SK-MEL-5 (cell line): ENCODE measurements at regions not wholly inside any gene's neighbourhood (a gene's known extent, or its start where the extent isn't known, plus 50 kb on each side); places are given as distances from the start of the nearest gene placed in this dataset.
"Not testable (repeated sequence)": the region's sequence is repeated elsewhere in the genome, so short reads cannot be mapped to it uniquely, and the experiment has no call there.

Source experiments
- DNase-seq: peaks from one replicate; pipeline ENCODE4 v3.0.0-alpha.2; 2016; ENCODE audit warnings: low read depth, low spot score
- in situ Hi-C: cut with HindIII; loops from 2 replicates; pipeline ENCODE4 v1.10.0; 2016; ENCODE audit warnings: low sequenced_read_pairs, high pct_unique_total_duplicates, low pct_unique_long_range_greater_than_20kb

DNA sequence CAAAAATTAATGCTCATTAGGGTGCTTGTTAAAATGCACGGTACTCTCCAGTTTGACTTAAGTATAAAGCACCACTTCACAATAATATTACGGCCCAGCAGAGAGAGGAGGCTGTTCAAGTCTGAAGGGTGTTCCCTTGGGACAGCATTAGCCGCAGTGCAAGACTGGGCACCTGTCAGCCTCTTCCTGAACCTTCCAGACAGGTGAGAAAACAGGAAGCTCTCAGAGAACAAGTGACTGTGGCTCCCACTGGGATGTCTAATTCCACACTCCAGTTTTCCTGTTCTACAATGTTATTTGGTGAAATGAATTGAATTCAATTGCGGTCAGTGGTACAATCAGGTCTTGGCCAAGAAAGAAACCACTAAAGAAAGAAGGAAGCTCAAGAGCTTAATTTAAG lies 414.4 kb downstream of the SMARCA1 start:
- in situ Hi-C loops: no loop called here
- no peak for DNase-seq

DNA sequence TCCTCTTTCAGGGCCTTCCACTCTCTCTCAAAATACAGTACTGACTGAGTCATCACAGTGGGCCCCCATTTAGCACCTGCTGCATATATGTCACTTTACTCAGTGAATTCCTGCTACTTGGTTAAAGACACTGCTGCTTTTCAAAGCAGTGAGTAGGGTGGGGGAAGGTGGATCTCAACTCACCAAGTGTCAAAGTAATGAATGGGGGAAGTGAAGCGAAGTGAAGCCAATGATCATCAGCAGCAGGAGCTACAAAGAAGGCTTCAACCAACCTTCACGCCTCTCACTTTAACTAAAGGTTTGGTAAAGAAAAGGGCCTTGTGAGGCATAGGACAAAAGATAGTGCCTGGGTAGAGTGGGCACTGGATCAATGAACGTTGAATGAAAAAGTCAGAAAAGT lies 424.1 kb downstream of the SMARCA1 start:
- in situ Hi-C loops: no loop called here

DNA sequence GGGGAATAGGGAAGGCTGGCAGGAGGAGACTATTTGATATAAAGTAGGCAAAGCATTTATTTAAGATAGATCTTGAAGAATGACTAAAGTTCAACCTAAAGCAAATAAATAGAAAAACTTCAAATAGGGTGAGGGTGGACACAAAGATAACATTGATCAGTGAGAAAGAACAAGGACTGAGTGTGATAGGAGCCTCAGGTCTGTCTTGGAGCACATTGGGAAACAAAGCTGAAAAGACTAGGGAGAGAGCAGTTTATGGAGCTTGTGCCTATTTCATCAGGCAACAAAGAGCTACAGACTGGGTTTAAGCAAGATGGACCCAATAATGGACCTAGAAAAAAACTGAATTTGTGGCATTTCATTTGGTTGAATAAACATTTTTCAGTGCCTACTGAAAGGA lies 425.6 kb downstream of the SMARCA1 start:
- DNase-seq: no peak
- in situ Hi-C loops: no loop called here

More for the DNA sequence above, 424.1 kb downstream of the SMARCA1 start:
- no peak for DNase-seq

DNA sequence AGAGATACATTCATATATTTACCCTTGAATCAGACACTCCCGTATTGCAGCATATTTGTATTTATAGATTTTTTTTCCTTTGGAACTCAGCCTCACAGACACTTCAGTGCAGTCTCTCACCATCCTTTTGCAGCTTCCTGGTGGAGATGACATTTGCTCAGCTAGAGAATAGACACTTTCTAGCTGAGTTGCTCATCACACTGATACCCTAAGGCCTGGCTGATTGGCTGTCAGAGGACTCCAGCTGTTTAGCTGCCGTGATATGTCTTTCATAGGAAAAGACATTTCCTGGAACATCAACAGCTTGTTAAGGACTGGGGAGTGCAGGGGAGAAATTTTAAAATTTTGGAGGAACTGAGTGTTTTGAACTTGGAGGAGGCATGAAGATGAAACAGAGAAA lies 429.6 kb downstream of the SMARCA1 start:
- no peak for DNase-seq
- in situ Hi-C loops: no loop called here

DNA sequence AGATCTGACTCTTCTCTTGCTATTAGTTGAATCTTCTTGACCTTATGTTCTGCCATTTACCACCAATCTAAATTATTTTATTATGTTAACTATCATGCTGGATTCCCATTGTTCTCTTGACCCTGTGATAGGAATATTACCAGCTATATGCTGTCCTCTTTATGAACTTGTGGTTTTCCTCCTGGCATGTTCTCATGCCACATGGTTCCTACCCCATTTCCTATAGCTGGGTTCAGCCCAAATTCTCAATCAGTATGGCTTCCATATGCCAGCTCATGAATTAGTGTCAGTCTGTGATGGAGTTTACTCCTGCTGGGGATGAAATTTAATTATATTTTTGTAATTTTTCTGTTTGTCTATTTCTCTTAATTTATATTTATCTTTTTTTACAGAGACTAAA lies 430.5 kb downstream of the SMARCA1 start:
- in situ Hi-C loops: no loop called here

DNA sequence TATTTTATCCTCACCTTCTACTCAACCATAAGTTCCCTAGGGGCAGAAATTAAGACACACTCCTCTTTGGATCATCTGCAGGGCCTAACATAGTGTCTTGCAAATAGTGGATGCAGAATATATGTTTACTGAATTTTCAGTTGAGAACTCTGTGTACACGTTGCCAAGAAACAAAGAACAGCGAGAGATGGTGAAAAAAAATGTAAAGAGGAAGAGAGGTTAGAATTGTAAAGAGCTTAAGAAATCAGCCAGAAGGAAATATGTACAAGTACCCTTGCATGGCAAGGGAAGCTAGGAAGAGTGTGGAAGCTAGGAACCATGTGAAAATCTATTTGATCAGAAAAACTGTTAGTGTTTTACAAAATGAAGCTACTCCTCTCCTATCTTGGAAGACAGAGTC lies 431.0 kb downstream of the SMARCA1 start:
- in situ Hi-C loops: no loop called here
- DNase-seq: no peak

More for the DNA sequence above, 430.5 kb downstream of the SMARCA1 start:
- no peak for DNase-seq

DNA sequence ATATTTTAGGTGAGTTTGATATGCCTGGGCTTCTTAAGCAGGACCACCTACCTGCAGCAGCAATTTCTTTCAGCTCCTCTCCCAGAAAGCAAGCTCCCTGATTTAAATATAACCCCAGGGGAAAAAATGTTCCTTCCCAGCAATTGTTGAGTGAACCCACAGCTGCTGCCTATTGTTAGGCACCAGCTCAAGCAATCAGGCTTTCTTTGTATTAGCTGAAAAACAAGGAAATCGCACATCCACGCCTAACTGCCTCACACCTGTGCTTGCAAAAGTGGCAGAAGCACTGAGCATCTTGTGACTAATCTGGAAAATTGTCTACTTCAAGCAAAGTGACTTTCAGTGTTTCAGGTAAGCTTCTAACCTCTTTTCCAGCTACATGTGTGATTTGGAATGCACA lies 432.2 kb downstream of the SMARCA1 start:
- in situ Hi-C loops: no loop called here
- no peak for DNase-seq

DNA sequence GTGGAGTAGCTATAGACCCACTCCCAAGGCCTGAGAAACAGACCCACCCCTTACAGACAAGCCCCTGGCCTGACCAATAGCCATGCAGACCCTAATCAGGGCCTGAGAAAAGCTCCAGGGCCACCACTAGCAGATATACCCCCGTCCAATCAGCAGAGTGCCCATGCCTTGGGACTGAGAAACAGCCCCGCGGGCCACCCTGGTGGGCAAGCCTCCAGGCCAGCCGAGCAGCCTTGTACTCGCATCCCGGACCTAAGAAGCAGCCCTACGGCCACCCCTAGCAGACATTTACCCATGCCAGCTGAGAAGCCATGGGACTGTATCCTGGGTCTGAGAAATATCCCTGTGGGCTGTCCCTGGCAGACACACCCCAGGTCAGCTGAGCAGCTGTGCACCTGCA lies 436.5 kb downstream of the SMARCA1 start:
- in situ Hi-C loops: no loop called here
- DNase-seq: no peak

DNA sequence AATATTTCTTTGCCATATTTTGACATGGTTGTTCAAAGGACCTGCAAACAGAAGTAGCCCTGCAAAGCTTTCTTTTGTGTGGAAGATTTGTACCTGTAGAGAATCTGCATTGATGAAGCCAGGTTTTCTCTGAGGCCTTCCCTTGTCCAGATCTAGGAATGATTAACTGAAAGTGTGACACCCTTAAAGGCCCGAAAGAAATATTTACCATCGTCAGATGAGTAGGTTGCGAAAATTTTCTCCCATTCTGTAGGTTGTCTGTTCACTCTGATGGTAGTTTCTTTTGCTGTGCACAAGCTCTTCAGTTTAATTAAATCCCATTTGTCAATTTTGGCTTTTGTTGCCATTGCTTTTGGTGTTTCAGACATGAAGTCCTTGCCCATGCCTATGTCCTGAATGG lies 439.0 kb downstream of the SMARCA1 start:
- in situ Hi-C loops: not testable (repeated sequence)

DNA sequence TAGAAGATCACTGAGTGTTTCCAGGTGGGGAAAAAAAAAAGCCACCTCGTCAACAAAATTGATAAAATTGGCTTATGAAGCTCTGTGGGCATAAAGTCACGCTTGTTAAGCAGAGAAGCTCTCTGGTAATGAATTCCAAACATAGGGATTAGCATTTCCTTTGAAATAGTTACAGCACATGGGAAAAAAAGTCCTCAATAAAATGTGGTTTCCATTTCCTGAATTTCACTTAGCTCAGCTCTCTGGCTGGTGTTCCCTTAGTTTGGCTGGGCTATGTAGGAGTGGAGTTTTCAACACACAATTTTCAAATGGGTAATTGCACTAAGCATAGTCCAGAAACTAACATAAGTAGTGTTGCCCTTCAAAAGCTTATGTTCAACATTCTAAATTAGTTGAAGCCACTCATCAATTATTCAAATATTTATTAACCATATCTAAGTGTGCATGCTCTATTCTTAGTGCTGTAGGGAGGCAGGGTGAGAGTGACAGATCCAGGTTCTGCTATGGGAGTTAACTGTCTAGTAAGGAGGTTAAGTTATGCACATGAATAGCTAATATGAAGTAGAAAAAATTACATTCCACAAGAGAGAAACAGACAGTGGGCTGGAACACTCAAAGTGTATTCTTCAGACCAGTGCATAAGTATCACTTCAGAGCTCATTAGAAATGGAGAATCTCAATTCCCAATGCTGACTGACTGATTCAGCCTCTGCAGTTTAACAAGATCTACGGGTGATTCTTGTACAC lies 445.7 kb downstream of the SMARCA1 start:
- in situ Hi-C loops: no loop called here
- no peak for DNase-seq

More for the DNA sequence above, 439.0 kb downstream of the SMARCA1 start:
- DNase-seq: not testable (repeated sequence)

DNA sequence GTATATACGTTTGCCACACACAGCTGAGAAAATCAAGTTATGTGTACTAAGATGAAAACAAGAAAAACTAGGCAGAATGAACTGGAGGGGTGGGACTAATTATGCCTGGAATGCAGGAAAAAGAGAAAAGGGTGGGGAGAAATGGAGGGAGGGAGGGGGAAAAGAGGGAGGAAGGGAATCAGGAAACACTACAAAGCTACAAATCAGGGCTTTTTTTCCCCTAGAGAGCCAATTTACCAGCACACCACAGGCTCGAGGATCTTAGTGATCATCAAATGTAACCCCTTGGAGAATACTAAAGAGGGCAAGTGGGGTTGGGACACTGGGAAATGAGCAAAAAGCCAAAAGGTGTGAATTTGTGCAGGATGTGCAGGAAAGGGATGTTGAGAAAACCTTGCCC lies 451.9 kb downstream of the SMARCA1 start:
- DNase-seq: no peak
- in situ Hi-C loops: no loop called here

DNA sequence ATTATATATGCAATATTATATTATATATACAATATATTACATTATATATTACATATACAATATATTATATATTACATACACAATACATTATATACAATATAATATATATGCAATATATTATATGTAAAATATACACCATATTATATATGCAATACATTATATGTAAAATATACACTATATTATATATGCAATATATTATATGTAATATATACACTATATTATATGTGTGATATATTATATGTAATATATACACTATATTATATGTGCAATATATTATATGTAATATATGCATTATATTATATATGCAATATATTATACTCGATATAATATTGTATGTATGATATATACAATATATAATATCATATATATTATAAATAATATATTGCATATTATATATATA lies 457.4 kb downstream of the SMARCA1 start:
- in situ Hi-C loops: no loop called here
- no peak for DNase-seq

DNA sequence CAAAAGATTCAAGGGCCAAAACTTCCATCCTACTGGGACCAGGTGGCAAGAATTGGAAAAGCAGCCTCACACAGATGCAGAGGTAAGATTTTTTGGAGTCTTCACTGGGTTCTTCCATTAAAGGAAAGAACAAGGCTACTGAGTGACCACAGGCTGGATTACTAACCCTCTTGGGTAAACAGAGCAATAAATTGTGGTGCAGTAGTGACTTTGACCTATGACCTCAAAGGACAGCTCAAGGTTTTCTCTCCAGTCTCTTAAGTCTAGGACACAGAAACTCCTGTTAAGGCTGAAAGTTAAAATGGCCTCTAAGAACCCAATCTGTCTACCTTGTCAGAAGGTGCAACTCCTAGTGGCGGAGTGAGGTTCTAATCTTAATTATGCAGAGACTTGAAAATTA lies 464.9 kb downstream of the SMARCA1 start:
- peak; percentile 0 for DNase-seq
- in situ Hi-C loops: no loop called here

DNA sequence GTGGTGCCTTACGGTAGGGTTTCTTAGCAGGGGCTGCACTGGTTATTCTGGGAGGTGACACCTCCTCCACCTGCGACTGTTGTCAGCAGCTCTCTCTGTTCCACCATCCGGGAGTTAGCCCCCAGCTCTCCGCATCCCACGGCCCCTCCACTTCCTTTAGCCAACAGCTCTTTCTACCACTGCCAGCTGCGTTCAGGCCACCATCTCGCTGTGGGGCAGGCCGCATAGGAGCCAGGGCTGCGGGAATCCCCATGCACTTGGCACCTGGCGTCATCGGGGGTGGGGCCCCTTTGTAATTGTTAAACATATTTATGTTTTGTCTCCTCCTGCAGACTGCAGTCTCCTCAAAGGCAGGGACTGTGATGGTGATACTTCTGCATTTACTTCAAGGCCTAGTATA lies 480.2 kb downstream of the SMARCA1 start:
- DNase-seq: no peak
- in situ Hi-C loops: no loop called here

DNA sequence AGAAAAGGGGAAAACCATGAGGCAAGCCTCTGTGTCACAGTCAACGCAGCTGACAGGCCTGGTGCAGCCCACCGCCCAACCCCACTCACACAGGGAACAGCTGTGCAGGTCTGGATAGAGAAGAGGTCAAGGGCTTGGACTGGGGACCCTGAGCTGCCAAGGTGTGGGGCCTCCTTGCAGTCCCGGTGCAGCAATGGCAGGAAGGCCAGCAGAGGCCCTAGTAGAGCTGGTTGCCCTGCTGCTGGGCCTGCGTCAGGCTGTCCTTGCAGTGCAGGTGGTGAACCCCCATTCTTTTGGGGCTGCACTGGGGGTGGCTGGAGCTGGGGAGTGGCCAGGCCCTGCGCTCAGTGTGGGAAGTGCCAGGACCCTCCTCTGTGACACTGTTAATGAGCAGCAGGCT lies 482.0 kb downstream of the SMARCA1 start:
- DNase-seq: no peak
- in situ Hi-C loops: no loop called here

DNA sequence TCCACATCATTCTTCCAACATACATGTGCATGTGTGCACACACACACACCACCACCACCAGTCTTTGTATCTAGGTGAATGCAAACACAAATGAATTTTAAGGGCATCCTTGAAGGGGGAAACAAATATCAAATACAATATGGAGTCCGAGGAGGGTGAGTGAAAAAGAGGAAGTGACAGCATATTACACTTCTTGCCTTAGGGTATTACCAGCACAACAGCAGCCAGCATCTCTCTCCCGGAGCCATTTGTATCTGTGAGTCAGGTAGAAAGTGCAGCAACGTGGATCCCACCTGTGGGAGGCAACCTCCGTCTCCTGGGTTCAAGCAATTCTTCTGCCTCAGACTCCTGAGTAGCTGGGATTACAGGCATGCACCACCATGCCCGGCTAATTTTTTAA lies 483.2 kb downstream of the SMARCA1 start:
- no peak for DNase-seq
- in situ Hi-C loops: no loop called here

DNA sequence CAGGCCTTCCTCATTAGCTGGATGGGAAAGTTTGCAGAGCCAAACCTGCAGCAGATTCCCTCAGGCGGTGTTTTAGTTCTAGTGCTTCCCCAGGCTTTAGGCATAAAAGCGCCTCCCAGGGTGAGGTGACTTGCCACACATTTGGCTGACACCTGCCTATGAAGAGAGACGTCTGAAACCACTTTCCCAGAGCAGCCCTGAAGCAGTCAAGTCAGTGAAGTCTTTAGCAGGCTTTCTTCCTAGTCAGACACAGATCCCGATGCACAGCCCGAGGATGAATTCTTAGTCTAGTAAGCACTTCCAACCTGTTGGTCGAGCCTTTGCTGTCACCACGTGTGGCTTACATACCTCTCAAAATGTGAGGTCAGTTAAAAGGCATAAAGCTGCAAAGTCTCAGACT lies 484.1 kb downstream of the SMARCA1 start:
- in situ Hi-C loops: no loop called here
- DNase-seq: no peak

DNA sequence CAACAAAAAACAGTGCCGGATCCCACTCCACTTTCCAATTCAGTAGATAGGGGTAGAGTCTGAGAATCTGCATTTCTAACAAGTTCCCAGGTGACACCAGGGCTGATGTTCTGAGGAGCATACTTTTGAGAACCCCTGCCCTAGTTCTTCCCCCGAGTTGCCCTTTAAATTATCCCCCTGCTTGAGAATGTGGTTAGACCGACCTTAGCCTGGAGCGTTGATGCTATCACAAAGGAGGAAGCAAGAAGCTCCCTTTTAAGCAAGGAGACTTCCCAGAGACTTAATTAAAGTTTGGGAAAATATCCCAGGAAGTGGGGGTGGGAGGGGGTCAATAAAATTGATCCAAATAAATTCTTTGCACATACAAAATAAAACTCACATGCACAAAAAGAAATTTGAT lies 485.9 kb downstream of the SMARCA1 start:
- in situ Hi-C loops: no loop called here
- DNase-seq: no peak

DNA sequence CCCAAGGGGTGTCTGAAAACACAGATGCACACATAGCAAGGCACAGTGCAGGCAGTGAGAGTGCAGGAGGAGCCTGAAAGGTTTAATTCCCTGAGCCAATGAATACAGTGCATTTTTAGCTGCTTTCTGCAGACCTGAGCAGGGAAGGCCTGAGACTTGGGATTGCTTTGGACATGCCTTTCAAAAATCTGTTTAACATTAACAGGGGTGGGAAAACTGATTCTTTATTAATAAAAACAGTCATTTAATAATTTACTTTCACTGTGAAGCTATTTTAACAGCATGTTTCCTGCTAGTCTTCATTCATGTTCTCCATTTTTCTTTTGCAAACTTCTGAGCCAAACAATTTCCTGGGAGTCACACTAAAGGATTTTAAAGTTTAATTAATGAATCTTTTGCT lies 488.1 kb downstream of the SMARCA1 start:
- no peak for DNase-seq
- in situ Hi-C loops: no loop called here

DNA sequence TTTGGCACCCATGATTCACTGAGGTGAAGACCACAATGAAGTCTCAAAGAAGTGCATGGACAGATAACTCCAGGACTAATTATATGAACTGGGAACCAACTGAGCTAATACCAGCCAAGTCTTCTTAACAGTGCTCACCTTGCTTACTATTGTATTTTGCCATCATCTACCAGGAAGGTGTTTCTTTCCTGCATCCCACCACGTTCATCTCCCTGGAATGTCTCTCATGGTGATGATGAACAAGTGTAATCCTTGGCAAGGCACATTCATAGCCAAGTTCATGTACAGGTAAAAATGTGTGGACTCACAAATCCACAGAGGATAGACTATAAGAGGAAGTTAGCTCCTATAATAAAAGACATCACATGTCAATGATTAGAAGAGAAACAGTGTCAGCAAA lies 489.1 kb downstream of the SMARCA1 start:
- no peak for DNase-seq
- in situ Hi-C loops: no loop called here
